GM19023 (cell line): ENCODE measurements at regions not wholly inside any gene's neighbourhood (a gene's known extent, or its start where the extent isn't known, plus 50 kb on each side); places are given as distances from the start of the nearest gene placed in this dataset.
A peak's percentile ranks its signal among the peaks of the same experiment; 100 is the strongest.
"Not testable (repeated sequence)": the region's sequence is repeated elsewhere in the genome, so short reads cannot be mapped to it uniquely, and the experiment has no call there.

Experiments used
- ATAC-seq: cut with Tn5 transposase; IDR thresholded peaks from one replicate; pipeline ENCODE4 v1.9.1; 2021; ENCODE audit warnings: mild to moderate bottlenecking, moderate library complexity; ENCODE audit not compliant: unreplicated experiment

GRCh38 chr18:54433368-54433767 is 75.7 kb downstream of the C18orf54 start:
- ATAC-seq, result no peak

DNA sequence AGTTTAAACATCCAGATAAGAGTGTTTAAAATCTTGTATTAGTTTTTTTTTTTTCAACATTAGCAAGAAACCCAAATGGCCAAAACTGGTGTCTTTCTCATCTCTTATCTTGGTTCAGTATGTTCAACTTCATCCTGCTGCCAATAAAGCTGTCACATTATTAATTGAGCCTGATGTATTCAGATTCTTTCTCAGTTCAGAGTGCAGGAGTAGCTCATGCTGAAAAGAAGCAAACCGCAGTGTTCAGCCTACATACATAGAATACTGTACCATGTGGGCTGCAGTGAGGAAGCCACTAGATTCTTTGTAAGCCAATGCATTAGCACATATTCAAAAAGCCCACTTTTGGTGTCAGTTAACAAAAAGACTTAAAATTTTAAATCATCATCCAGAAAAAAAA is 76.2 kb downstream of the C18orf54 start:
- no peak for ATAC-seq

DNA sequence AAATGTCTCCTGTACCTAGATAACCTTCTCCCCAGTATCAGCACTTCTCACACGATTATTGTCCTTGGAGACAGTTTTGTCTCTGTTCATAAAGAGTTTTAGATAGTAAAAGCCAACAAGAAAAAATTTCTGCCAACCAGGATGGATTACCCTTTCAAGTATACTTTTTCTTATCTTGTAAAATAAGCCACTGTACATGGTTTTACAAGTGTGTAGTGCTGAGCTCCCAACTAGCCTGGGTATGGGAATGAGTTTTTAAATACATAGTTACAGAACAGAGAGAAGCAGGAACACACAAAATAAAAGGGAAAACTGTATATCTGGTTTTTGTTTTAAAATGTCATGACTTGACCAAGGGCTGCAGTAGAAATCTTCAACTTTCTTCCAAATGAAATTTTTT is 76.7 kb downstream of the C18orf54 start:
- ATAC-seq, result no peak

GRCh38 chr18:54436501-54436900 is 78.8 kb downstream of the C18orf54 start:
- no peak for ATAC-seq

DNA sequence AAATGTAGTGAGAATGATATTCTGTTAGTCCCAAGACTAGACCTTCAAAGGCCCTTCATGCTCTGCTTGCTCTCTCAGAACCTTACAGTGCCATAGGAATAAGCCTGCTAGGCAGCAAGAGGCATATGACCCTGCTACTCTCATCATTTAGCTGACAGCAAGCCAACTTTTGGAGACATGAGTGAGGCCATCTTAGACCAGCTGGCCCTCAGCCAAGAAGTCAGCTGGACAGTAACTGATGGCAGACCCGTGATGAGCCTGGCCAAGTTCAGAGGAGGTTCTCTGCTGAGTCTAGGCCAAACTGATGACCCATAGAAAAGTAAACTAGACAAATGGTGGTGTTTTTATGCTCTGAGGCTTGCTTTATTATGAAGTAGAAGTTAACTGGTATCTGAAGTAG is 82.6 kb downstream of the C18orf54 start:
- no peak for ATAC-seq

GRCh38 chr18:54444319-54444914 is 86.7 kb downstream of the C18orf54 start:
- peak; percentile 76 for ATAC-seq

DNA sequence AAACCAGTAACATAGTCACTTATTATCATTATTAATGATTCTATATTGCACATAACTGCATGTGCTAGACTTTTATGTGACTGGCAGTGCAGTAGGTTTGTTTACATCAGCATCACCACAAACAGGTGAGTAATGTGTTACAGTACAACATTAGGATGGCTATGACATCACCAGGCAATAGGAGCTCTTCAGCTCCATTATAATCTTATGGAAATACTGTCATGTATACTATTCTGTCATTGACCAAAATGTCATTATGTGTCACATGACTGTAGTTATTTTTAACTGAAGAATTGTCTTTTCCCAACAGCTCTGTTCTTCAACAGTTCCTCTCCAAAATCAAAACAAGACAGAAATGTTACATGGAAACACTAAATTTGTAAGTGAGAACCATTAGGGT is 96.3 kb downstream of the C18orf54 start:
- no peak for ATAC-seq

- ATAC-seq, result no peak
Measured at GRCh38 chr18:54465502-54465901, 107.8 kb downstream of the C18orf54 start.

DNA sequence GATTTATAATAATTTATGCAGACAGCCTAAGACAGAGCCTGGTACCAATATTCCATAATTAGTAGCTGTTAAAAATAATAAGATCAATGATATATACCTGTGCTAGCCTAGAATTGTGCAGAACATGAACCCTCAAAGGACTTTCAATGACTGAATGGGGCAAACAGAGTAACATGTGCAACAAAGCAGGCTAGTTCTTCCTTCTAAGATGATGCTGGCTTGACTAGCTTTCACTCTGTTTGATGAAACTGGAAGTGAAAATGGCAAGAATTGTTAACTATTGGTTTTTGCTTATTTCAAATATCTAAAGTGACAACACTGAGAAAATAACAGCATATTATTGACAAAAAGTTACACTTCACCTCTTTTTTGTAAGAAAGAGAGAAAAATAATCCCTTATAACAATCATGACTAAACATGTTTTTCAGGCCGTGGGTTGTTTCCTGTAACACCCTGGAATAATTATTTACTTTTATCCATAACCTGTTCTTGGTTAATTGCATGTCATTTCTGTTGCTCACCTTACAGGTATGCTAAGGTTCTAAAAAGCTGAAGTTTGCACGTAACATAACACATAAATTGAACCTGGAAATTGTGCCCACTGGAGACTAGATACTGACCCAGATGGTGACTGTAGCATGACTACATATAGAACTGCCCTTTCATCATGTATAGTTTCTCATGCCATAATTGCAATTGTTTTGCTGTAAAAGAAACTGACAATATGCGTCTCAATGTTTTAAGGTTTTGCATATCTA is 108.7 kb downstream of the C18orf54 start:
- ATAC-seq, result no peak

- no peak for ATAC-seq
Measured at GRCh38 chr18:54479365-54479764, 111.7 kb upstream of the DYNAP start.

- no peak for ATAC-seq
Measured at GRCh38 chr18:54480616-54481015, 110.4 kb upstream of the DYNAP start.

GRCh38 chr18:54502451-54502850 is 88.6 kb upstream of the DYNAP start:
- not testable (repeated sequence) for ATAC-seq

DNA sequence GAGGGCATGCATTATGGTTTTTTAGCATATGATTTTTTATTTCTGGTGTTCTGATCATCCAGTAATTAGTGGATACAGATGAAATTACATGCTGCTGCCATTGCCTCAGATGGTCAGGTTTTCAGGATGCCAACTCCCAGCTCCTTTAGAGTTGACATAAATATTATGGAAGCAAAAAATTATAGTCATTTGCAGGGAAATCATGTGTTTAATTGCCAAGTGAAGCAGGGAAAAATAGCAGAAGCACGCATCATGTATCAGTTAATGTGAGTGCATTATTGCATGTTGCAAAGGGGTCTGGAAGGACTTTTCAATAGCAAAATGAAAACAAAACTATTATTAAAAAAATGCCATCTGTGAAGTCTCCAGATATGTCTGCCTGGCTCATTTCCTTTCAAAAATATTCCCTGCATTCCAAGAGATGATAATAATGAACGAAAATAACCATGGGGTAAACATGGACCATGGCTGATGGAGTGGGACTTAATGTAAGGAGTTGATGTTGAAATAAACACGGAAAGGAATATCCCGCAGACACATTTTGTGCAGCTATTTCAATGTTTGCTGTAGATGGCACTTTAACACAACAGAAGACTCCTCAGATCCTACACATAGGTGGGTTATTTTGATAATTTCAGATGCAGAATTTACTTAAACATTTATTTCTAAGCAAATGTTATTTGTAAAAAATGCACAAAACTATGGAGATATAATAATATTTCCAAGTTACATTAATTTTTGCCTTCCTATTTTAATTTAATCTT is 87.7 kb upstream of the DYNAP start:
- ATAC-seq, result no peak

DNA sequence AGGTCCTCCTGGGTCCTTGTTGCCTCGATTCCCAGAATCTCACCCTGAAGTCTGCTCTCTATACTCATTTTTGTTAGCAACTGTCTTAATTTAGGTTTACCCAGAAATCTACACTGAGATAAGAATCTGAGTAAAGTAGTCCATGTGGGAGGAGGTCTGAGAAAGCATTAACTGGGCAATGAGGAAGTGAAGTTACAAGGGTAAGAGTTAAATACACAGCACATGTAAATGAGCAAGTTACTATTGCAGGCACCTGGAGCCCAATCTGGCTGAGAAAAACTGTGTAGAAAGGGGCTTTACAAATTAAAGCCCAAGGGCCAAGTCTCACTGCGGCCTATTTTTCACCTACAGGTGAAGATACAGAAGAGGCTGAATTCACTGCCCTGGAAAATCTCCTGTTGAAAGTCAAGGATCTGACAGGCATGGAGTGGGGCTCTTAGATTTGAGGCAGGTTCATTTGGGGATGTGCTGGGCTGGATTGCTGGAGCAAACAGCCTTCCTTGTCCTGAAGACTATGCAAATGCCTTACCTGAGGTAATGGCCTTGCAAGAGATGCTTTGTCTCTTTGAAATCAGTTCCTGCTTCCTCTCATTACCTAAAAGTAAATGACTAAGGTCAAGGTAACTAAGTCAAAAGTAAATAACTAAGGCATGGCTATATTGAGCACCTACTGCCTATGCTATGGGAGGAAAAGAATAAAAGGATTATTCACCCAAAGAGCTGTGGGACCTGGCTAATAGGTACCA is 84.4 kb upstream of the DYNAP start:
- ATAC-seq, result peak; percentile 62

DNA sequence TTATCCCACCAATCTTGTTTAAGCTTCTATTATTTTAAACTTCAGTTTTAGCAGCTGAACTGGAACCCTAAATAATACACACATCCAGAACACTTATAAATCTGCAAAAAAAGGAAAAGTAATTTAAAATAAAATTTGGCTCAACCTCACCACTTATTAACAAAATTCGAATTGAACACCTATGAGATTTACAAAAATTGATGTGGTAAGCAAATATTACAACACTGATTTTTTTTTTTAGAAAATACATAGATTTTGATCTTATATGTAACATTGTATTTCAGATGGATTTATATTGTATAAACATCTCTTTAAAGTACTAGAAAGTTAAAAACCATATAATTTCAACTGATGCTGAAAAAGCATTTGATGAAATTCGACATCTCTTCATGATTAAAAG is 81.3 kb upstream of the DYNAP start:
- ATAC-seq, result no peak

- ATAC-seq, result no peak
Measured at GRCh38 chr18:54515149-54515548, 75.9 kb upstream of the DYNAP start.

DNA sequence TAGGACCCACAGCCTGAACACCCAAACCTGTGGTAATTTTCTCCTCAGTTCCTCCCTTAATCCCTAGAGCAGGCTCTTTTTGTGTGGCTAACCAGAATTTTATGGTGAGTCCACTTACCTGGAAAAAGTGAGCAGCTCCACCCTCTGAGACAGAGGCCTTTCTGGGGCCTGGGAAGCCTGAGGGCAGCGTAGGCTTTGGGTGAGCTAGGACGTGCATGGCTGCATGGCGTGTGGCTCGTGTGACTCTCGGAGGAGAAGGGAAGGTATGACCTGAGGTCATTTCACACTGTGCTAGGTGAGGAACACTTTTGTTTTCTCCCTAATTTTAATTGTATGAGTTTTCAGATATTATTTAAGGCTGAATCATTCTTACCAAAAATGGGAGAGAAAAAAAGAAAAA is 73.5 kb upstream of the DYNAP start:
- ATAC-seq, result no peak

DNA sequence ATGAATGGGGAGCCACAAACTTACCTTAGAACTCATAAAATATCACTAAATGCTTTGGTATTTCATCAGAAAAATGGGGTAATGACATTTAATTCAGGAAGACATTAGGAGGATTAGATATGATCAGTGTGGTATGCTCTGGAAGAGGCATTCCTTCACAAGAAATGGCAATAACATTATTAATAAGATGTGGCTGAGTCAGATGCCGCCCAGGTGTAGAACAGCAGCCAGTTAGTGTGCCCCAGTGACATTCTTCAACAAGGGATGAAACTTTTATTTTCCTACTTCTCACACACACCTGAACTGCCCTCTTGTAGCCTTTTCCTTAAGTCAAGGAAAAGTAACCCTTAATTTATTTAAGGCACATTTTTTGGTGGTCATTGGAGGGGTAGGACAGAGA is 69.2 kb upstream of the DYNAP start:
- no peak for ATAC-seq

DNA sequence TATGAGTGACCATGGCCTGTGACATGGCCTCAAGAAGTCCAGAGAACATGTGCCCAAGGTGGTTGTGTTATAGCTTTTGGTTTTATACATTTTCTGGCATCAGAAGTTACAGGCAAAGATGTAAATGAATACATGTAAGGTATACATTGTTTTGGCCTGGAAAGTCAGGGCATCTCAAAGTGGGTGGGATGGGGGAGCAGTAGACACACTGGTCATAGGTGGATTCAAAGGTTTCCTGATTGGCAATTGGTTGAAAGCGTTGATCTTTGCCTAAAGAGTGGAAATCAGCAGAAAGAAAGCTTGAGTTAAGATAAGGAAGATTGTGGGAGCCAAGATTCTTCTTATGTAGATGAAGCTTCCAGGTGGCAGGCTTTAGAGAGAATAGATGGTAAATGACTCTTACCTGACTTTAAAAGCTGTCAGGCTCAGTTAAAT is 62.1 kb upstream of the DYNAP start:
- ATAC-seq, result no peak

DNA sequence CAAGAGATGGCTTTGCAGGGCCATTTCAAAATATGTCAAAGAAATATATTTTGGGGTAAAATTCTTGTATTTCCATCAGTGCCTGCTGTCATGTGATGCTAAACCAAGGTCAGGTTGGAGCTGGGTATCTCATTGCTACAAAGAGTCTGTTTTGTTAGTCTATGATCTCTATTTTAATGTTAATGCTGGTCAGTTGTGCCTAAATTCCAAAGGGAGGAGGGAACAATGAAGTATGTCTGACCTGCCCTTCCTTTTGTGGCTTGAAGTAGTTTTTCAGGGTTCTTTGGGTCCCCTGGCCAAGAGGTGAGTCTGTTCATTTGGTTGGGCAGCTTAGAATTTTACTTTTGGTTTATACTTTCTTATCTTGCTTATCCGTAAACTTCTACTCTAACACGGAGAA is 61.6 kb upstream of the DYNAP start:
- no peak for ATAC-seq

DNA sequence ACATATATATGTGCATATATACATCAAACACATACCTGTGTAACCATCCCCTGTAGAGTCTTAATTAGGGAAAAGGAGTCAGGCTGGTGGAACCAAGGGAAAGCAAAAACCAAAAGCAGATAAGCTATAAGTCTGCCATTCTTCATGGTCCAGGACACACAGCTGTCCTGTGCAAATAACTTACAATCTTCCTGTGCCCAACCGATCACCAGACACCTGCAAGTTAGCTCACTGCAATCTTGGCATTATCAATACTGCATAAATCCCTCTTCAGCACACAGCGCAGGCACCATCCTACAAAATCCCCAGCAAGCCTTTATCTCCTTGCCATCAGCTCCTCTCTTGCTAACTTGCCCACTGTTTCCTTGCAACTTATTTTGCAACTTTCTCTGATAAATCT is 60.8 kb upstream of the DYNAP start:
- no peak for ATAC-seq
